ENCODE measurements at regions not wholly inside any gene's neighbourhood (a gene's known extent, or its start where the extent isn't known, plus 50 kb on each side); places are given as distances from the start of the nearest gene placed in this dataset.

DNA sequence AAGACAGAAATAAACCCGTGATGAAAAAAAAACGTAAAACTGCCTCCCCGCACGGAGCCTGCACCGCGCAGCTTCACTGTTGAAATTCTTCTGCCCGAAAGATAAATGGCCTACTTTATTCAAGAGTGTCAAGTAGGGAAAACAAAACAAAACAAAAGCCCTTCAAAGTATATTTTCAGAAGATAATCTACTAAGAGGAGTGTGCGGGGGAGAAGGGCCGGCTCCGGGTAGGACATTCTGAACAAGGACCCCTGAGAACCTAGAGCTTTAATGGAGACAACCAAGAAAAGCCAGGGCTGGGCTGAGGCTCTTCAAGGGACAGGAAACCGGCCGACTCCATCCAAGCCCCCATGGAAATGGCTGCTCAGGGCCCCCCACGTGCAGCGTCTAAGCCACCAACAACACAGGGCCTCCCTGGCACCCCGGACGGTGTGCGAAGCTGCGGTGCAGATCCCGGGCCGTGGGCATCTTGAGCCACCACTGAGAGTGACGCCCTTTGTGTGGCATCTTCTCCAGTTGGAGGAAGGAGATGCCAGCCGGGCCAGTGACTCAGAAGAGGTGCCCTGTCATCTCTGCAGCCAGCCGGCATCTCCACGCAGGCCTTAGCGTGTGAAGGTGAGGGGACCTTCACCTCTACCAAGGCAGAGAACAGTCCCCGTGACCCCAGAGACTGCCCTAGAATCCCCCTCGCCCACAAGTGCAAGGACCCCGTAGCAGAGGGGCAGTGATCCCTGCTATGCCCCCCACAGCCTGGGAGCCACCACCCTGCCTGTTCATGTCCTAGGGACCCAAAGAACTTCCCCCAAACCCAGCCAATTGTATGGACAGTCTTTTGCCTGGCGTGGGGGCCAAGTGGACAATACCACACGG, 250.8 kb downstream of the C16orf95 start:
- no peak for DNase-seq (ENCODE audit: low read depth)
- no peak overlapping the region for H3K4me3 ChIP-seq (ENCODE audit: low read length)

GRCh38 chr16:87067003-87067556, 250.1 kb downstream of the C16orf95 start:
- no peak for DNase-seq (ENCODE audit: low read depth)
- TF ChIP-seq, protein P1, sequence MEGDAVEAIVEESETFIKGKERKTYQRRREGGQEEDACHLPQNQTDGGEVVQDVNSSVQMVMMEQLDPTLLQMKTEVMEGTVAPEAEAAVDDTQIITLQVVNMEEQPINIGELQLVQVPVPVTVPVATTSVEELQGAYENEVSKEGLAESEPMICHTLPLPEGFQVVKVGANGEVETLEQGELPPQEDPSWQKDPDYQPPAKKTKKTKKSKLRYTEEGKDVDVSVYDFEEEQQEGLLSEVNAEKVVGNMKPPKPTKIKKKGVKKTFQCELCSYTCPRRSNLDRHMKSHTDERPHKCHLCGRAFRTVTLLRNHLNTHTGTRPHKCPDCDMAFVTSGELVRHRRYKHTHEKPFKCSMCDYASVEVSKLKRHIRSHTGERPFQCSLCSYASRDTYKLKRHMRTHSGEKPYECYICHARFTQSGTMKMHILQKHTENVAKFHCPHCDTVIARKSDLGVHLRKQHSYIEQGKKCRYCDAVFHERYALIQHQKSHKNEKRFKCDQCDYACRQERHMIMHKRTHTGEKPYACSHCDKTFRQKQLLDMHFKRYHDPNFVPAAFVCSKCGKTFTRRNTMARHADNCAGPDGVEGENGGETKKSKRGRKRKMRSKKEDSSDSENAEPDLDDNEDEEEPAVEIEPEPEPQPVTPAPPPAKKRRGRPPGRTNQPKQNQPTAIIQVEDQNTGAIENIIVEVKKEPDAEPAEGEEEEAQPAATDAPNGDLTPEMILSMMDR (conservative IDR thresholded peaks at IDR 0.05; ENCODE audit: low read depth, low read length) = no peak
- no peak overlapping the region for H3K4me3 ChIP-seq (ENCODE audit: low read length)

More for the DNA sequence above, 250.8 kb downstream of the C16orf95 start:
- TF ChIP-seq, protein P1 (conservative IDR thresholded peaks at IDR 0.05; ENCODE audit: low read depth, low read length) = no peak

DNA sequence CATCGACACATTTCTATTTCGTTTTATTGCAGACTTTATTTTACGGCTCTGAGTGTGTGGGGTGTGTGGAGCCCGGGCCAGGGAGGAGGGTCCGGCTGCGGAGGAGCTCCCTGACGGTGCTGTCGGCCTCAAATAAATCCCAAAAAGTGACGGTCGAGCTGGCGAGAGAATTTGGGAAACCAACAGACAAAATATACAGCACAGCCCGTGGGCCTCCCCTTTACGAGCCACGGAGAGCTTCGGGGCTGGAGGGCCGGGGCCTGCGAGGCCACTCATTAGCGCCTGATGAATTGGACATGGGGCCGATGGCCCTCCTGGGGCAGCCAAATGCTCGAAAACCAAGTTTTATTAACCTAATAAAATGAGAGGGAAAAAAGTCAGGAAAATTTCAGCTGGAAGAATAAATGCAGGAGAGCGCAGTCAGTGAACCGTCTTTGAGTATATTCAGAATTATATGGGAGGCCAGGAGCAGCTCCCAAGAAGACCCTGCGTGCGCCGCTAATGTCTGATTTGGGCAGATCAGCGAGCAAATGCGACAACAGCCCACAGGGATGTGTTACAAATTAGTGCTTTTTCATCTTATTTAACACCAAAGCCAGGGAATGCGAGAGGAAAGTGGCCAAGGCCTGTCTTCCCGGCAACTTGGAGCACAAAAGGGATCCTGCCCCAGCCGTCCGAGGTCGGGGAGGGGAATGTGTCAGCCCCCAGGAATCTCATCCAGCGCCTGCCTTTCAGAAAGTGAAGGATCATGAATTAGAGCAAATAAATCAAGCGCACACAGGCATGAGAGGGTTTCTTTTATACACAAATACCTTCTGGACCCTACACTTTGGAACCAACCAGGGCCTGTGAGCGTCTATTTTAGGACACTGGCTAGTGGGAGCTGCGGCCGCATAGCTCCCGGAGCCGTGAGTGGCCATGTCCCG, 249.1 kb downstream of the C16orf95 start:
- TF ChIP-seq, protein P1 (conservative IDR thresholded peaks at IDR 0.05; ENCODE audit: low read depth, low read length) = no peak
- H3K4me3 ChIP-seq (ENCODE audit: low read length) = no peak overlapping the region
- no peak for DNase-seq (ENCODE audit: low read depth)

DNA sequence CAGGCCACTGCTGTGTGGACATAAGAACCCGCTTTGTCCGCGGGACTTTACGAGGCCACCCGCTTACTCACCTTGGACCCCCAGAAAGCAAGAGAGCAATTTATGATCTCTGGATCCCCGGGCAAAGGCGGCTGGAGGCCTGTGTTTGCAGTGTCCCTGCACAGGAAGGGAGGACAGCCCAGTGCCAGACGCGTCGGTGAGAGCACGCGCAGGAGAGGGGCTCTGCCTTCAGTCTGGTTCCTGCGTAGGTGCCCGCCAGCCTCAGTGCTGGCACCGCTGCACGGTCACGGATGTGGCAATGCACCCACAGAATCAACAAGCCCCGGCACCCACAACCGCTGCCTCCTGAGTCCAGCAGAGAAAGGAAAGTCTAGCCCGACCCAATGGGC, 248.4 kb downstream of the C16orf95 start:
- no peak overlapping the region for H3K4me3 ChIP-seq (ENCODE audit: low read length)
- TF ChIP-seq, protein P1 (conservative IDR thresholded peaks at IDR 0.05; ENCODE audit: low read depth, low read length) = no peak
- no peak for DNase-seq (ENCODE audit: low read depth)

GRCh38 chr16:87070657-87071056, 246.5 kb downstream of the C16orf95 start:
- H3K4me3 ChIP-seq (ENCODE audit: low read length) = no peak overlapping the region
- no peak for DNase-seq (ENCODE audit: low read depth)
- TF ChIP-seq, protein P1 (conservative IDR thresholded peaks at IDR 0.05; ENCODE audit: low read depth, low read length) = no peak

DNA sequence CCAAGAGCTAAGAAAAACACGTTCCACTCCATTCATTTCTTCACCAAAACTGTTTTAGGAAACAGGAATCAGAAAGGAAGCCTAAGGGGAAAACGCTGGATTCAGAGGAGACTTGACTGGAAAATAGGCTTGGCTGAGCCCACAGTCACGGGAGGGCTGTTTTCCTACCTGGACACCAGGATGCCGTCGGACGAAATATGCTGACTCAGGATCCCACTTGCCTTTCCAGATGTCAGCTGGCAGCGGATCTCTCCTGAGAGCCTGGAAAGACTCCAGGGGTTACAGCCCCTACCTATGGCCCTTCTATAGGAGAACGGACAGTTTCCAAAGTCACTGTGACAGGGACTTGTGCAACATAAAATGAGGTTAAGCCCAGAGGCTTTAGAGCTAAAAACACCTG, 245.1 kb downstream of the C16orf95 start:
- DNase-seq (ENCODE audit: low read depth) = no peak
- TF ChIP-seq, protein P1 (conservative IDR thresholded peaks at IDR 0.05; ENCODE audit: low read depth, low read length) = no peak
- no peak overlapping the region for H3K4me3 ChIP-seq (ENCODE audit: low read length)
